ENCODE measurements at regions not wholly inside any gene's neighbourhood (a gene's known extent, or its start where the extent isn't known, plus 50 kb on each side); places are given as distances from the start of the nearest gene placed in this dataset.
"Not testable (repeated sequence)": the region's sequence is repeated elsewhere in the genome, so short reads cannot be mapped to it uniquely, and the experiment has no call there.

DNA sequence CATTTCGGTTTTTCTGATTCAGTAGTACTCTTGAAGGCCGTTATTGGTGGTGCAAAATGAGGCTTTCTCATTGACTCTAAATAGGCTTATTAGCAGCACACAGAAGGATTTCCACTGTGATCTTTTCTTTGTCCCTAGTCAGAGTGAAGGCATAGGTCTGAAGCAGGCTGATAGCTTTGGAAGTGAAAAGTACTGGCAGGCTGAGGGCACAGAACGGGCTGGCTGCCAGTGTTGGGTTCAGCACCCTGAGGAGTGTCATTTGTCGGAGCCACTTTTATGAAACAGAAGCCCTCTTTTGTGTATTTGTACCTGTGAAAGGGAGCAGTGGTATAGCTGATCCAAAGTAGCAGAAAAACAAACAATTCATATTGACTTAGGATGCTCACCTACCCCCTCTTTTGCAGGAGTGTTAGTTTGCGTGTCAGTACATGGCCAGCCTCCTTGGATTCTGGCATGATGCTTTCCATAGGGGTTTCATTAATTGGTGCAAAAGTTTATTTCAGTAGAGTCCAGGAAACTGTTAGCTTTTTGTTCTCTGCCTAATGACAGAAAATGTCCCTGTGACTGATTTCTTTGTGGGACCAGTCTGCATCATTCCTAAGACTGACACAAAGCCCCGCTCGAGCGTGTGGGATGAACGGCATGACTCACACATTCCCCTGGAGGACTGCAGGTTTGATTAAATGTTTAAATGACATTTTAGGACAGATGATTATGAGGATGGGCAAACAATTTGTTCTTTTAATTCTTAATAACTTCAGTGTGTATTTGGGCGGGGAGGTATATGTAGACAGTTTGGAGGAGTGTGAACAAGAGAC is 239.1 kb upstream of the VKORC1L1 start:
- not testable (repeated sequence) for FAIRE-seq

DNA sequence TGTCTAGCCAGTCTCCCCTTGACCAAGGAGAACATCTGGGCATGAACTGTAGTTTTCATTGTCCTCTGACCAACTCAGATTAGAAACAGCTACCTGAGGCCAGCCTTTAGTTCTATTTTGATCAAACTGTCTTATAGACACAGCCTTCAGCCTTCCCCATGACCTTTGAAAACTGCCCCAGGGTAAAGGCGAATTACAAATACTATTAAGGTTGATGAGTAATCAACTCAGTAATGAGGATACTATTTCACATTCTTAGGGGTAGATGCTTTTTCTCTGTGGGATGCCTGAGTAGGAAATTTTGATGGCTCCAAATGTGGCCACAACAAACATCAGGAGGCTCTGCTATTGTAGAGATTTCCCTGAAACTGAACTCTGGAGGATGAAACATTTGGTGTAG is 234.0 kb upstream of the VKORC1L1 start:
- DNase-seq (ENCODE audit: insufficient read length, low spot score); FAIRE-seq: not testable (repeated sequence)

More for the DNA sequence above, 239.1 kb upstream of the VKORC1L1 start:
- not testable (repeated sequence) for DNase-seq (ENCODE audit: insufficient read length, low spot score)

DNA sequence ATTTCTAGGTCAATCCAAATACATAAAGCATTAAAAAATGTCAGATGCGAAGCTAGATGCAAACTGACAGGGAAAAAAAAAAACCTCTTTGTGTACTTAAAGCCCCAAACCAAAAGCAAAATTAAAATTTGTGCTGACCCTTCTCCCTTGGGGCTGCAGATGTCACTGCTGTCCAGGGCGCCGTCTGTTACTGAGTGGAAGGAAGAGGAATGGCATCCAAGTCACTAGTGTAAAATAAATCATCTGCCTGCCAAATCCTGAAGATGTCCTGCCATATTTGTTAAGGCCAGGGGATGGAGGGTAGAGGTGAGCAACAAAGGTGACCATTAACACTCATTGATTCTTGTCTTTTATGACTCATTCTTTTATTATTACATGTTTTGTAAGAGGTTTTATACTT is 233.2 kb upstream of the VKORC1L1 start:
- not testable (repeated sequence) for FAIRE-seq

DNA sequence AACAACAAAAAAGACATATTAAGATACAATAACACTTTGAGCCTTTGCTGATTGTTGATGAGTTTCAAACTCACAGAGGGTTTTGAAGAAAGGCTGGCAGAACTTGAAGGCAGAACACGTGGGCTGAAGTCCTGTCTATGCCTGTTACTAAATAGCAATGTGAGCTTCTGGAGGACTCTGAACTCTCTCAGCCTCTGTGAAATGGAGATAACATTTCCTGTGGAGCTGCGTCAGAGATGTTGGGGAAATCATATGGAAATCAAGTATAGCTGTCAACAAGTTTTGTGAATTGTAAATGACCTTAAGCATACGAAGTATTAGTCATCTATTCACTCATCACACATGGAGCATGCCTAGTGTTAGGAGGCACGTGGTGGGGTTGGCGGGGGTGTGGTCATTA is 229.4 kb upstream of the VKORC1L1 start:
- FAIRE-seq; DNase-seq (ENCODE audit: insufficient read length, low spot score): not testable (repeated sequence)

More for the DNA sequence above, 233.2 kb upstream of the VKORC1L1 start:
- not testable (repeated sequence) for DNase-seq (ENCODE audit: insufficient read length, low spot score)

DNA sequence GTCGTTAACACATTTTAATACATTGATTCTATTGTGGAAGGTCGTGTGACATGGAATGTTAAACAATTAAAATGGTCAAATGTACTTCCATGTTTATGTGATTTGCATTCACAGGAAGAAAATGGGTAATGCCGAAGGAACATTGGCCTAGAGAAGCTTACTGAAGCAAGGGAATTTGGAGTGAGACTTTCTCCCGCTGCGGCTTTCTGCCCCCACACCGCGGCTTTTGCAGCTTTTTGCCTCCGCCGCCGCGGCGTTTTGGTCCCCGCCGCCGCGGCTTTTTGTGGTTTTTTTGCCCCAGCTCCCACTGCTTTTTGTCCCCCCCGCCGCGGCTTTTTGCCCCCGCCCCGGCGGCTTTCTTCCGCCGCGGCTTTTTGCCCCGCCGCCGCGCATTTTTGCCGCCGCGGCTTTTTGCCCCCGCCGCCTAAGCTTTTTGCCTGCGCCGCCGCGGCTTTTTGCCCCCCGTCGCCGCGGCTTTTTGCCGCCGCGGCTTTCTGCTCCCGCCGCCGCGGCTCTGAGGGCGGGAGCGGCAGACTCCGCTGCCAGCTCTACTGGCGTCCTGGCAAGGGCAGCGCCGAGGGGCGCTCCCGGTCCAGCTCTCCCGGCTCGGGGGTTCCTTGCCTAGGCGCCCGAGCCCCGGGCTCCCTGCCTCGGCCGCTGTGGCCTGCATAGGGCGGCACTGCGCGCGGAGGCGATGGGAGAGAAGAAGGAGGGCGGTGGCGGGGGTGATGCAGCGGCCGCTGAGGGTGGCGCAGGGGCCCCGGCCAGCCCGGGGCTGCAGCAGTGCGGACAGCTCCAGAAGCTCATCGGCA is 225.5 kb upstream of the VKORC1L1 start:
- not testable (repeated sequence) for FAIRE-seq

DNA sequence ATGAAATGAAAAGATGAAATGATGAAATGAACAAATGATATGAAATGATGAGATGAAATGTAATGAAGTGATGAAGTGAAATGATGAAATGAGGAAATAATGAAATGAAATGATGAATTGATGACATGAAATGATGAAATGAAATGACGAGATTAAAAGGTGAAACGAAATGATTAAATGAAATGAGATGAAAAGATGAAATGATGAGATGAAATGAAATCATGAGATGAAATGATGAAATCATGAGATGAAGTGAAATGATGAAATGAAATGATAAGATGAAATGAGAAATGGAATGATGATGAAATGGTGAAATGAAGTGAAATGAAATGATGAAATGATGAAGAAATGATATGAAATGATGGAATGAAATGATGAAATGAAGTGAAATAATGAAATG is 221.7 kb upstream of the VKORC1L1 start:
- not testable (repeated sequence) for FAIRE-seq; DNase-seq (ENCODE audit: insufficient read length, low spot score)

More for the DNA sequence above, 225.5 kb upstream of the VKORC1L1 start:
- not testable (repeated sequence) for DNase-seq (ENCODE audit: insufficient read length, low spot score)

DNA sequence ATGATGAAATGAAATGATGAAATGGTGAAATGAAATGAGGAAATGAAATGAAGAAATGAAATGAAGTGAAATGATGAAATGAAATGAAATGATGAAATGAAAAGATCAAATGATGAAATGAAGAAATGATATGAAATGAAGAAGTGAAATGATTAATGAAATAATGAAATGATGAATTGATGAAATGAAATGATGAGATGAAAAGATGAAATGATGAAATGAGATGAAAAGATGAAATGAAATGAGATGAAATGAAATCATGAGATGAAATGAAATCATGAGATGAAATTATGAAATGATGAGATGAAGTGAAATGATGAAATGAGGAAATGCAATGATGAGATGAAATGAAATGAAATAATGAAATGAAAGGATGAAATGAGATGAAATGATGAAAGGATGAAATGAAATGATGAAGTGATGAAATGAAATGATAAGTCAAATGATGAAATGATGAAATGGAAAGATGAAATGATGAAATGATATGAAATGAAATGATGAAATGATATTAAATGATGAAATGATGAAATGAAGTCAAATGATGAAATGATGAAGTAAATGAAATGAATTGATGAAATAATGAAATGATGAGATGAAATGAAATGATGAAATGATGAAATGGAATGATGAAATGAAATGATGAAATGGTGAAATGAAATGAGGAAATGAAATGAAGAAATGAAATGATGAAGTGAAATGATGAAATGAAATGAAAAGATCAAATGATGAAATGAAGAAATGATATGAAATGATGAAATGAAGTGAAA is 220.9 kb upstream of the VKORC1L1 start:
- not testable (repeated sequence) for FAIRE-seq

DNA sequence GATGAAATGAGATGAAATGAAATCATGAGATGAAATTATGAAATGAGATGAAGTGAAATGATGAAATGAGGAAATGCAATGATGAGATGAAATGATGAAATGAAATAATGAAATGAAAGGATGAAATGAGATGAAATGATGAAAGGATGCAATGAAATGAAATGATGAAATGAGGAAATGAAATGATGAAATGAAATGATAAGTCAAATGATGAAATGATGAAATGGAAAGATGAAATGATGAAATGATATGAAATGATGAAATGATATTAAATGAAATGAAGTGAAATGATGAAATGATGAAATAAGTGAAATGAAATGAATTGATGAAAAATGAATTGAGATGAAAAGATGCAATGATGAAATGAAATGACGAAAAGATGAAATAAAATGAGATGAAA is 220.2 kb upstream of the VKORC1L1 start:
- not testable (repeated sequence) for FAIRE-seq; DNase-seq (ENCODE audit: insufficient read length, low spot score)

More for the DNA sequence above, 220.9 kb upstream of the VKORC1L1 start:
- DNase-seq (ENCODE audit: insufficient read length, low spot score): not testable (repeated sequence)

DNA sequence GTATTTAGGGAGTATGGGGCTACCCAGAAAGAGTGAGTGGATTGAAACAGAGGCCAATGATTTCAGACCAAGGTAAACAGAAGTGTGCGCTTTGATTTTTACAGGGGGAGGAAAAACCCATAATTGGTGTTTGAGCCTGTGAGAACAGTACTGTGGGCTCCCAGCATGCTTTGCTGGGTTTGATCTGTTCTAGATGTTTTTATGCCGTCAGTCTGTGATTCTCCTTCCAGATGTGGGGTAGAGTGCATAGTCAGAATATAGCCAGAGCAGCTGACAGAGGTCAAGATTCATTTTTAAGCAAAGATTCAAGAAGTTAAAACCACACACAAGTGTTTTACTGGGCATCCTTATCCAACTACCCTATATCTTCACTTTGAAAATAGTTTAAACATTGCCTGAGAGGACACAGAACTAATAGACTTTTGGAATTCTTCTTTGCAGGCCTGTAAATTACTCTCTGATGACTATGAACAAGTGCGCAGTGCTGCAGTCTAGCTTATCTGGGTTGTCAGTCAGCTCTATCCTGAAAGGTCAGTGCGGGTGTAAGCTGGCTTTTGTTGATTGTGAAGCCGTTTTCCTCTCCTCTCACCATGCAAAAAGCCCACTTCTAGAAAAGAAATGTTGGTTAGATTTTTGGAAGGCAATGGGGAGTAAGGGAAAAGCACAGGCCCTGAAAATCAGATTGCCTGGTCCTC is 216.2 kb upstream of the VKORC1L1 start:
- DNase-seq (ENCODE audit: insufficient read length, low spot score); FAIRE-seq: not testable (repeated sequence)

DNA sequence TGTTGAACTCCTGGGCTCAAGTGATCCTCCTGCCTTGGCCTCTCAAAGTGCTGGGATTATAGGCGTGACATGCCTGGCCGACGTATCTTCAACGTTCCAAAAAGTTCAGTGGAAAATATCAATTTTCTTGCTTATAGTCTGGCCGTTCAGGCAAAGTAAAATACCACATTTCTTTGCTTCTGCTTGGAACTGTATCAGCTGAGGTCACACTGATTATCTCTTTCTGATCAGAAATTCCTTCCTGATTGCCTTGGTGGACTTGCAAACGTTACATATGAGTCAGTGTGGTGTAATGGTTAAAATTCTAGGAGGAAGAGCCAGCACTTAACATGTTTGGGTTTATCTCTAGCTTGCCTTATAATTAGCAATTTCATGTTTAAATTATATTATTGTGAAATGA is 189.5 kb upstream of the VKORC1L1 start:
- DNase-seq (ENCODE audit: insufficient read length, low spot score); FAIRE-seq: not testable (repeated sequence)

DNA sequence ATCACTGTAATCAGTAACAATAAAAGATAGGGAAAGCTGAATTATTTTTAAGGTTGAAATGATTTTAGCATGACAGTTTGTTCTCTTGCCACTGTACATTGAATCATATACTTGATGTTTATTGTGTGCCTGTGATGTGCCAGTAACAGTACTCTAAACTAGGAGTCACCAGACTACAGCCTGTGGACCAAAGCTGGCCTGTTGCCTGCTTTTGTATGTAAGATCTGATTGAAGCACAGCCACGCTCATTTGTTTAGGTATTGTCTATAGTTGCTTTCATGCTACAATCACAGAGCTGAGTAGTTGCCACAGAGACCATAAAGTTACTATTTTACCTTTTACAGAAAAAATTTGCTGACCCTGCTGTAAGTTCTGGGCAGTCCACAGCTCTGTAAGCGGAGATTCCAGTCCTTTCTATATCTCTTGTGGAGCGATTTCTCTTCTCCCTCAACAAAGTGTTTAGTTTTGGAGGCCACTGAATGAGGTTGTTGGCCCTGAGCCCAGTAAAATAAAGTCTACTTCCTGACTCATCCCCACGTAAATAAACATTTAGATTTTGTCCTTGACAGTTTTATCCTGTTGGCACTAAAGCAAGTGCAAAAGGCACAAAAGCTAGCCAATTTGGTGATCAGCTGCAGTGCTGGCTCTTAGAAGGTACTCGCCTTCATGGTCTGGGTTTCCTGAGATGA is 173.7 kb upstream of the VKORC1L1 start:
- not testable (repeated sequence) for FAIRE-seq; DNase-seq (ENCODE audit: insufficient read length, low spot score)

DNA sequence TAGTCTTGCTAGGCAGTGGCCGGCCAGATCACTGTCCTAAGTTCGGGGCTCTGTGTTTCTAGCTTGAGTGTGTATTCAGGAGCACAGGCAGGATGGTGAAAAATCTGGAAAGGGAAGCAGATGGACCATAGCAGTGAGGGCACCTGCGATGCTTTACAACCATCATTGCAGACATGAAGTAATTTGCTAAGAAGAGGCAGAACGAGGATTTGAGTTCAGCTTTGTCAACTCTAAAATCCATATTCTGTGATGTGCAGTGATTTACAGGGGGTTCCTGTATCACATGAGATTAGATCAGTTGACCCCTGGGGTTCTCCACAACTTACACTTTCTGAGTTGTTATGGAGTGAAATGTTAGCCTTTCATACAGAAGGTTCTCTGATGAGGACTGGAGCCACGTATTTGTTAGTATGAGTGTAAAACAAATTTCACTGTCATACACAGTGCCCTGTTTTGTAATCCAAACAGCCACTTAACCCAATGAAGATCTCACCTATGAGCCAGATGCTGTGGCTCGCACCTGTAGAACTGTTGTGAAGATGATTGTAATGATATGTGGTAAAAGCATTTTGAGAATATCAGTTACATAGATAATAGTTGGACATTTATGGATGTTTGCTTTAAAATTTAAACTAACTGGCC is 173.0 kb upstream of the VKORC1L1 start:
- not testable (repeated sequence) for DNase-seq (ENCODE audit: insufficient read length, low spot score); FAIRE-seq

DNA sequence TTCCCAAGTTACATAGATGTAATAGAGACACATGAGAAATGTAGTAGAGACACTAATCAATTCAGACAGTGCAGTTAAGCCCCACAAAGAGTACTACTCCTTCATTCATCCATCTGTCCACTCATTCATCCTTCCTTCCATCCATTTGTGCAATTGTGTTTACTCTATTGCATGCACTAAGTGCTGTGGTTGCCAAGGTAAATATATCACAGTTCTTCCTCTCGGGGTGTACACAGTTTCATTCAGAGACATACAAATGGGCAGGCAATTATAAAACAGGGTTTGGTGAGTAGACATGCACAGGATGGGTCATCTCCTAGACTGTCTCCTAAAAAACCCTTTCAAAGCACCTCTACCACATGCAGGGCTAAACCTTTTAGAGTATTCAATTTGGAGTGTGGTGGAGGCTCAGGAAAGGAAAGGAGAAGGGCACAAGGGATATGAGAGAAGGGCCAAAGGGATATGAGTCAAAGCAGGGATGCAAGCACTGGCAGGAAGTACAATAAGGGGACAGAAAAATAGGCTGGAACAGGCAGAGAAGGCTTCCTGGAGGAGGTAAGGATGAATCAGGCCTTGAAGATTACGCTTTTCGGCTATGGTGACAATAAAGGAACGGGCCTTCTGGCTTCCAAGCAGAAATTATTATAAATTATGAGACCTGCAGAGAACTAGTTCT is 153.6 kb upstream of the VKORC1L1 start:
- not testable (repeated sequence) for FAIRE-seq; DNase-seq (ENCODE audit: insufficient read length, low spot score)
